ACC112 (cell line): ENCODE measurements at regions not wholly inside any gene's neighbourhood (a gene's known extent, or its start where the extent isn't known, plus 50 kb on each side); places are given as distances from the start of the nearest gene placed in this dataset.

Source experiments
- H2AFZ ChIP-seq: fragments of 200-600 bp; sonication (generic); one replicate; pipeline ENCODE4 v1.6.0; 2017; ENCODE audit warnings: antibody characterized with exemption, low read length; ENCODE audit not compliant: unreplicated experiment
- H3K27ac ChIP-seq: fragments of 200-600 bp; sonication (generic); 2 replicates; pipeline ENCODE4 v1.5.1; 2014; ENCODE audit warnings: low read depth, mild to moderate bottlenecking, antibody characterized with exemption, low read length, moderate library complexity
- H3K27me3 ChIP-seq: fragments of 200-600 bp; sonication (generic); 2 replicates; pipeline ENCODE4 v1.6.1; 2014; ENCODE audit warnings: mild to moderate bottlenecking, antibody characterized with exemption, low read length, moderate library complexity, mixed read lengths; ENCODE audit not compliant: insufficient read depth
- H3K36me3 ChIP-seq: fragments of 200-600 bp; sonication (generic); 2 replicates; pipeline ENCODE4 v1.6.1; 2016; ENCODE audit warnings: mild to moderate bottlenecking, antibody characterized with exemption, low read length, moderate library complexity, mixed read lengths; ENCODE audit not compliant: insufficient read depth
- H3K4me1 ChIP-seq: fragments of 200-600 bp; sonication (generic); one replicate; pipeline ENCODE4 v1.6.1; 2016; ENCODE audit warnings: low read length, mixed read lengths; ENCODE audit not compliant: insufficient read depth, unreplicated experiment, control insufficient read depth
- H3K4me3 ChIP-seq: fragments of 200-600 bp; sonication (generic); 2 replicates; pipeline ENCODE4 v1.5.1; 2014; ENCODE audit warnings: mild to moderate bottlenecking, low read depth, low read length
- H3K79me2 ChIP-seq: fragments of 200-600 bp; sonication (generic); one replicate; pipeline ENCODE4 v1.6.0; 2016; ENCODE audit warnings: low read length; ENCODE audit not compliant: control insufficient read depth, unreplicated experiment, insufficient read depth

- Histone ChIP-seq H2AFZ (no peak overlapping the region), H3K27me3 (no peaks in the 10 kb centered on the region), H3K36me3 (no peaks in the 10 kb centered on the region), H3K4me3 (no peak overlapping the region), H3K27ac (no peak overlapping the region), H3K4me1 (peaks cover 7% of the 10 kb centered on the region), H3K79me2 (no peaks in the 10 kb centered on the region)
Observed at GRCh38 chr1:188426561-188426960, 1597.8 kb downstream of the PLA2G4A start.

- H3K27ac ChIP-seq, result no peak overlapping the region
- peaks cover 7% of the 10 kb centered on the region for H3K4me1 ChIP-seq
- H3K4me3 ChIP-seq, result no peak overlapping the region
- H2AFZ ChIP-seq, result no peak overlapping the region
- no peaks in the 10 kb centered on the region for H3K27me3 ChIP-seq
- no peaks in the 10 kb centered on the region for H3K79me2 ChIP-seq
- H3K36me3 ChIP-seq, result no peaks in the 10 kb centered on the region
Observed at GRCh38 chr1:188427642-188428041, 1598.9 kb downstream of the PLA2G4A start.

GRCh38 chr1:188429386-188429785, 1600.6 kb downstream of the PLA2G4A start:
- Histone ChIP-seq H3K4me3 (no peak overlapping the region), H3K4me1 (peaks cover 7% of the 10 kb centered on the region), H3K27ac (no peak overlapping the region), H3K36me3 (no peaks in the 10 kb centered on the region), H2AFZ (no peak overlapping the region), H3K79me2 (no peaks in the 10 kb centered on the region), H3K27me3 (no peaks in the 10 kb centered on the region)

GRCh38 chr1:188432427-188432826, 1603.7 kb downstream of the PLA2G4A start:
- H3K36me3 ChIP-seq, result no peaks in the 10 kb centered on the region
- H3K27me3 ChIP-seq, result no peaks in the 10 kb centered on the region
- no peaks in the 10 kb centered on the region for H3K79me2 ChIP-seq
- no peak overlapping the region for H3K27ac ChIP-seq
- no peak overlapping the region for H3K4me3 ChIP-seq
- H3K4me1 ChIP-seq, result no peaks in the 10 kb centered on the region
- no peak overlapping the region for H2AFZ ChIP-seq

DNA sequence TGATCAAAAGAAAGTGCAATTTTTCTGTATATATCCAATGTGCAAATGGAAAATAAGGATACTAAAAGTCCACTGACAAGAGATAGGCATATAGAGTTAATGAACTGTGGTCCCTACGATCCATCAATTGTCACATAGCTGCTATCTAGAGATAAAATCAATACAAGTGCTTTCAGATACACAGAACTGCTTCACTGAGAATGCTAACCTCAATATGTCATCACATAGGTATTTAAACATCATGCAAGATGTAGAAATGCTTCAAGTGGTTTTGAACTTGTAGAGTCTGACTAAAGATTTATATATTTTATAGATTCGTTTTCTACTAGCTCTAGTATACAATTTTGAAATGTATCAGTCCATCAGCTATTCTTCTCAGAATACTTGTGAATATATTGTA, 1604.7 kb downstream of the PLA2G4A start:
- no peak overlapping the region for H2AFZ ChIP-seq
- no peaks in the 10 kb centered on the region for H3K4me1 ChIP-seq
- no peak overlapping the region for H3K27ac ChIP-seq
- H3K27me3 ChIP-seq, result no peaks in the 10 kb centered on the region
- no peaks in the 10 kb centered on the region for H3K36me3 ChIP-seq
- no peak overlapping the region for H3K4me3 ChIP-seq
- no peaks in the 10 kb centered on the region for H3K79me2 ChIP-seq

DNA sequence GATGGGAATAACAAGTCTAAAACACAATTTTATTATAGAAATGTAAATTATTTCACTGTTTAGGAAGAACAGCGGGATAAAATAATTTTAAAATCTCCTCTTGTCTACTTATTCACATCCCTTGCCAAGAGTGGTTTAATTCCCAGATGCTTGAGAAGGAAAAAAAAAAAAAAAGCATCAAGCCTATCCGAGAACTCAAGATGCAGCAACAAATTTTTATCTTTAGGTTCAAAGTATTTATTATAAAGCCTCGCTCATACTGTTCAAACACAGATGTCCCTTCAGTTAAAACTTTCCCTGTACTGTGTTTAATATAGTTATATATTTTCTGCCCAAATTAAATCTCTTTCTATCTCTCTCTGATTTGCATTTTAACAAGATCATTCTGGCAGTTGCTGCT, 1615.8 kb downstream of the PLA2G4A start:
- no peak overlapping the region for H3K27ac ChIP-seq
- no peak overlapping the region for H2AFZ ChIP-seq
- H3K27me3 ChIP-seq, result no peaks in the 10 kb centered on the region

DNA sequence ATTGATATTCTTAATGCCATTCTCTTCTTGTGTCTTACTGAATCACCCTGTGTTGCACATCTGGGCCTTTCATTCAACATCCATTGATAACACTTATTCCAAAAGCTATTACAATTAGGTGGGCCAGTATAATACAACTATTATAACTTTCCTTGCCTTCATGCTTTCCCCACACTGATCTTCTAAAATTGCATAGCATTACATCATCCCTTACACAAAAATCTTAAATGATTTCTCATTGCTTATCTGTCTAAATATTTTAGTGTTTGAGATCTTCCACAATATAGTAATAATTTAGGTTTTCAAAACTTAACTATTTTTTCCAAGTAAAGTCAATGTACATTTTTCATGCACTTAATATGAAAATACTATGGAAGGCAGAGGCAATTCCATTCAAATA, 1634.1 kb downstream of the PLA2G4A start:
- Histone ChIP-seq H3K27ac (no peak overlapping the region), H3K36me3 (no peaks in the 10 kb centered on the region; the same call in 1 of the 2 replicates)

More for the DNA sequence above, 1615.8 kb downstream of the PLA2G4A start:
- no peak overlapping the region for H3K4me3 ChIP-seq
- no peaks in the 10 kb centered on the region for H3K36me3 ChIP-seq
- no peaks in the 10 kb centered on the region for H3K79me2 ChIP-seq
- H3K4me1 ChIP-seq, result no peaks in the 10 kb centered on the region

DNA sequence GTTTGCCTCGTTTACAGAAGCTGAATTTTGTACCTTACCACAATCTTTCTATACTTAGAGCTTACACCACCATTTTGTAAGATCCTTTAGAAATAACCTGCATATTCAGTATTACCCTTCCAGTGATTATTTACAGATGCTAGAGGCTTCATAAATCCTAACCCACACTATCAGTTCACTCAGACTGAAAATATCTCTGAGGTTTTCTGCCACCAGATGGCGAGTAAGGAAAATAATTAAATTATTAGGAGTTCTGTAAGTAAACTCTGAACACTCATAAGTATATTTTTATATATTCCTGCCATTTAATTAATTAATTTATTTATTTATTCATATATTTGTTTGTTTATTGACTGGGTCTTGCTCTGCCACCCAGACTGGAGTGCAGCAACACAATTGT, 1635.2 kb downstream of the PLA2G4A start:
- Histone ChIP-seq H2AFZ (no peak overlapping the region), H3K79me2 (no peaks in the 10 kb centered on the region), H3K4me3 (no peak overlapping the region), H3K36me3 (no peaks in the 10 kb centered on the region; the same call in 1 of the 2 replicates), H3K27me3 (no peaks in the 10 kb centered on the region), H3K4me1 (no peaks in the 10 kb centered on the region), H3K27ac (no peak overlapping the region)

More for the DNA sequence above, 1634.1 kb downstream of the PLA2G4A start:
- Histone ChIP-seq H3K79me2 (no peaks in the 10 kb centered on the region), H3K4me1 (no peaks in the 10 kb centered on the region), H3K27me3 (no peaks in the 10 kb centered on the region), H3K4me3 (no peak overlapping the region), H2AFZ (no peak overlapping the region)

DNA sequence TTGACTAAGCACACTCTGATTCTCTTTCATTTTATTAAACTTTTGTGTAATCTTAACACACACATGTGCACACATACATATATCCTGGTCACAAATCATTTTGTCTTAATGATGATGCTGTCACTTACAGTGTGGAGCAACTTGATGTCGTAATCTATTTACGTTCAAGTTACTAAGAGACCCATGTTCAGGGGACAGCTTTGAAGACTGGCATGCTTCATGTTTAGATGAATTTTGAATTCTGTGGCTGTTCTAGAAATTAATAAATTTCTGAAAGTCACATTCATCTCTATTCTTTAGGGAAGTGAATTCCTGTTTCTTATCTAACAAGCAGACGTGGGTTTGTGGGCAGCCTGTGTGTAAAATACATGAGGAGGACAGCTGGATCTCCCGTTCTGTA, 1637.8 kb downstream of the PLA2G4A start:
- H3K4me3 ChIP-seq, result no peak overlapping the region
- no peak overlapping the region for H2AFZ ChIP-seq
- no peaks in the 10 kb centered on the region; the same call in 1 of the 2 replicates for H3K36me3 ChIP-seq
- H3K4me1 ChIP-seq, result no peaks in the 10 kb centered on the region
- H3K79me2 ChIP-seq, result no peaks in the 10 kb centered on the region
- no peaks in the 10 kb centered on the region for H3K27me3 ChIP-seq
- no peak overlapping the region for H3K27ac ChIP-seq

GRCh38 chr1:188476606-188477005, 1647.9 kb downstream of the PLA2G4A start:
- no peaks in the 10 kb centered on the region for H3K27me3 ChIP-seq
- H3K36me3 ChIP-seq, result no peaks in the 10 kb centered on the region
- no peaks in the 10 kb centered on the region for H3K4me1 ChIP-seq
- H3K4me3 ChIP-seq, result no peak overlapping the region
- no peaks in the 10 kb centered on the region for H3K79me2 ChIP-seq
- H2AFZ ChIP-seq, result no peak overlapping the region
- no peak overlapping the region for H3K27ac ChIP-seq

GRCh38 chr1:188489336-188490112, 1660.8 kb downstream of the PLA2G4A start:
- Histone ChIP-seq H3K27ac (no peak overlapping the region), H3K27me3 (no peaks in the 10 kb centered on the region), H3K36me3 (no peaks in the 10 kb centered on the region), H3K4me3 (no peak overlapping the region), H3K79me2 (no peaks in the 10 kb centered on the region), H2AFZ (no peak overlapping the region), H3K4me1 (no peaks in the 10 kb centered on the region)
